NCI-H1436 treated with DMSO at 0.1 percent for 48 hours (cell line): ENCODE measurements at regions not wholly inside any gene's neighbourhood (a gene's known extent, or its start where the extent isn't known, plus 50 kb on each side); places are given as distances from the start of the nearest gene placed in this dataset.
"Not testable (repeated sequence)": the region's sequence is repeated elsewhere in the genome, so short reads cannot be mapped to it uniquely, and the experiment has no call there.

Source experiments
- DNase-seq: peaks from one replicate; lab custom pipeline; 2025; lab: John Stamatoyannopoulos, UW

GRCh38 chr1:60731321-60731720 is 351.0 kb upstream of the NFIA start:
- no peak for DNase-seq

- DNase-seq: no peak
Measured at GRCh38 chr1:60727552-60727951, 354.8 kb upstream of the NFIA start.

GRCh38 chr1:60716472-60716871 is 365.9 kb upstream of the NFIA start:
- DNase-seq: no peak

- no peak for DNase-seq
Measured at GRCh38 chr1:60715970-60716369, 366.4 kb upstream of the NFIA start.

- no peak for DNase-seq
Measured at GRCh38 chr1:60709426-60709825, 372.9 kb upstream of the NFIA start.

GRCh38 chr1:60705026-60705425 is 377.3 kb upstream of the NFIA start:
- DNase-seq: no peak

- DNase-seq: no peak
Measured at GRCh38 chr1:60703155-60703554, 379.2 kb upstream of the NFIA start.

GRCh38 chr1:60699325-60699724 is 383.0 kb upstream of the NFIA start:
- DNase-seq: no peak

GRCh38 chr1:60697204-60697994 is 385.0 kb upstream of the NFIA start:
- DNase-seq: no peak

- no peak for DNase-seq
Measured at GRCh38 chr1:60696512-60696911, 385.8 kb upstream of the NFIA start.

- no peak for DNase-seq
Measured at GRCh38 chr1:60695716-60696171, 386.6 kb upstream of the NFIA start.

- no peak for DNase-seq
Measured at GRCh38 chr1:60694980-60695379, 387.4 kb upstream of the NFIA start.

- DNase-seq: no peak
Measured at GRCh38 chr1:60692031-60692430, 390.3 kb upstream of the NFIA start.

GRCh38 chr1:60688221-60688620 is 394.1 kb upstream of the NFIA start:
- not testable (repeated sequence) for DNase-seq

- no peak for DNase-seq
Measured at GRCh38 chr1:60681095-60681860, 401.1 kb upstream of the NFIA start.

- no peak for DNase-seq
Measured at GRCh38 chr1:60679524-60680375, 402.6 kb upstream of the NFIA start.

GRCh38 chr1:60678802-60679201 is 403.6 kb upstream of the NFIA start:
- DNase-seq: no peak

- no peak for DNase-seq
Measured at GRCh38 chr1:60678391-60678790, 404.0 kb upstream of the NFIA start.

GRCh38 chr1:60672449-60672848 is 409.9 kb upstream of the NFIA start:
- DNase-seq: no peak

GRCh38 chr1:60670302-60670701 is 412.1 kb upstream of the NFIA start:
- no peak for DNase-seq

- no peak for DNase-seq
Measured at GRCh38 chr1:60668585-60668984, 413.8 kb upstream of the NFIA start.

GRCh38 chr1:60665311-60665710 is 417.1 kb upstream of the NFIA start:
- DNase-seq: no peak
